Prostate gland (tissue), 2 donors: ENCODE measurements at regions not wholly inside any gene's neighbourhood (a gene's known extent, or its start where the extent isn't known, plus 50 kb on each side); places are given as distances from the start of the nearest gene placed in this dataset.

Experiments used
- CTCF ChIP-seq, 4 experiments: fragments of 200-600 bp in 2 of 4; fragments of 450-650 bp in 2 of 4; sonication (generic) in 2 of 4; IDR thresholded peaks; 1 replicate in 3 of 4; 2 replicates in 1 of 4; pipeline ENCODE4 v1.5.1; 2016 to 2019; ENCODE audit warnings: antibody characterized with exemption in 4 of 4, mild to moderate bottlenecking in 2 of 4, moderate library complexity in 2 of 4
- POLR2AphosphoS5 ChIP-seq: sonication (generic); formaldehyde crosslinking; IDR thresholded peaks from one replicate; pipeline ENCODE4 v1.6.1; 2017; ENCODE audit warnings: antibody characterized with exemption

- TF ChIP-seq CTCF (IDR thresholded peaks at IDR 0.05): no peak
- no peak for TF ChIP-seq POLR2AphosphoS5
These were observed 60.4 kb upstream of the FAM20C start for GRCh38 chr7:131781-132482.
